Sigmoid colon (tissue), 6 donors: ENCODE measurements at regions not wholly inside any gene's neighbourhood (a gene's known extent, or its start where the extent isn't known, plus 50 kb on each side); places are given as distances from the start of the nearest gene placed in this dataset.

Experiments
- DNase-seq: peaks from one replicate; pipeline ENCODE4 v3.0.0-alpha.2; 2019
- H3K27ac ChIP-seq, 4 donors: fragments of 200-600 bp; sonication (generic); one replicate each; pipeline ENCODE4 v1.5.1; 2016 to 2019; ENCODE audit warnings: mild to moderate bottlenecking in 1 of 4
- H3K27me3 ChIP-seq, 3 donors: fragments of 200-600 bp; sonication (generic); one replicate each; pipeline ENCODE4 v1.5.1; 2019; ENCODE audit warnings: mild to moderate bottlenecking in 1 of 3
- H3K36me3 ChIP-seq, 4 donors: fragments of 200-600 bp; sonication (generic); one replicate each; pipeline ENCODE4 v1.5.1; 2016 to 2019
- H3K4me1 ChIP-seq, 4 donors: fragments of 200-600 bp; sonication (generic); one replicate each; pipeline ENCODE4 v1.5.1; 2017 to 2019
- H3K4me3 ChIP-seq, 4 donors: fragments of 200-600 bp; sonication (generic); one replicate each; pipeline ENCODE4 v1.5.1; 2017 to 2019; ENCODE audit warnings: mild to moderate bottlenecking in 2 of 4, moderate library complexity in 1 of 4
- H3K9me3 ChIP-seq, 4 donors: fragments of 200-600 bp in 3 of 4; sonication (generic) in 3 of 4; one replicate each; pipeline versions ENCODE4 v1.5.1 to v1.6.1; 2013 to 2019
- CTCF ChIP-seq, 4 experiments: fragments of 450-650 bp in 3 of 4; fragments of 200-600 bp in 1 of 4; IDR thresholded peaks; one replicate each; pipeline ENCODE4 v1.5.1; 2016 to 2019; ENCODE audit warnings: antibody characterized with exemption in 4 of 4, mild to moderate bottlenecking in 3 of 4, moderate library complexity in 2 of 4
- EP300 ChIP-seq, 4 donors: sonication (generic); formaldehyde crosslinking; IDR thresholded peaks; one replicate each; pipeline ENCODE4 v1.6.1; 2017; ENCODE audit warnings: antibody characterized with exemption in 4 of 4
- POLR2A ChIP-seq, 2 donors: fragments of 450-650 bp; IDR thresholded peaks; one replicate each; pipeline ENCODE4 v1.6.1; 2016; ENCODE audit warnings: antibody characterized with exemption in 2 of 2, mild to moderate bottlenecking in 2 of 2, moderate library complexity in 2 of 2
- POLR2AphosphoS5 ChIP-seq, 4 donors: sonication (generic); formaldehyde crosslinking; IDR thresholded peaks; one replicate each; pipeline ENCODE4 v1.6.1; 2017; ENCODE audit warnings: antibody characterized with exemption in 4 of 4
- WGBS, 2 donors: extraction: QIAGEN DNeasy Blood & Tissue Kit; methylation state at CpG; one replicate each; pipeline ENCODE4 v1.1.7; 2013; 5-methylcytosine and 5-hydroxymethylcytosine counted together
- intact Hi-C: fragments of 100-400 bp; cut with DNase I; formaldehyde crosslinking; loops from one replicate; pipeline ENCODE4 v1.15.1; 2023
- donor health status: healthy with polysubstance abuse.
- donor health status: healthy.

GRCh38 chr9:11135851-11136250 lies 523.0 kb upstream of the PTPRD start:
- intact Hi-C loops, result no loop called here
- Histone ChIP-seq H3K36me3 (no peaks in the 10 kb centered on the region), H3K9me3 (no peaks in the 10 kb centered on the region), H3K27ac (no peak overlapping the region), H3K4me3 (no peak overlapping the region), H3K4me1 (no peaks in the 10 kb centered on the region), H3K27me3 (no peaks in the 10 kb centered on the region)
- 48 to 58% methylated on average over 3 of the region's 3 CpGs for WGBS, 2 donors
- TF ChIP-seq POLR2A (IDR thresholded peaks at IDR 0.05), result no peak
- no peak for DNase-seq

GRCh38 chr9:11141357-11141756 lies 528.6 kb upstream of the PTPRD start:
- no peaks in the 10 kb centered on the region for H3K36me3 ChIP-seq
- peaks cover 0 to 4% (median 0%) of the 10 kb centered on the region in 4 donors for H3K9me3 ChIP-seq
- no peak overlapping the region for H3K4me3 ChIP-seq
- no peaks in the 10 kb centered on the region for H3K27me3 ChIP-seq
- TF ChIP-seq POLR2AphosphoS5 (IDR thresholded peaks at IDR 0.05), result no peak
- no peak for TF ChIP-seq POLR2A (IDR thresholded peaks at IDR 0.05)
- TF ChIP-seq CTCF (IDR thresholded peaks at IDR 0.05), result no peak
- no peak for TF ChIP-seq EP300 (IDR thresholded peaks at IDR 0.05)
- H3K4me1 ChIP-seq, result no peaks in the 10 kb centered on the region
- intact Hi-C loops, result no loop called here
- H3K27ac ChIP-seq, result no peak overlapping the region
- 75 to 84% methylated on average over 3 of the region's 3 CpGs for WGBS, 2 donors
- DNase-seq, result no peak

- Histone ChIP-seq H3K4me3 (no peak overlapping the region), H3K9me3 (peaks cover 0 to 4% (median 0%) of the 10 kb centered on the region in 4 donors), H3K36me3 (no peaks in the 10 kb centered on the region), H3K27ac (no peak overlapping the region), H3K4me1 (no peaks in the 10 kb centered on the region), H3K27me3 (no peaks in the 10 kb centered on the region)
- no peak for DNase-seq
- intact Hi-C loops, result no loop called here
- TF ChIP-seq CTCF (IDR thresholded peaks at IDR 0.05) (no peak), EP300 (IDR thresholded peaks at IDR 0.05) (no peak), POLR2A (IDR thresholded peaks at IDR 0.05) (no peak), POLR2AphosphoS5 (IDR thresholded peaks at IDR 0.05) (no peak)
- 71 to 72% methylated on average over 3 of the region's 3 CpGs for WGBS, 2 donors
Observed at GRCh38 chr9:11142965-11143738, 530.4 kb upstream of the PTPRD start.

- Histone ChIP-seq H3K36me3 (no peaks in the 10 kb centered on the region), H3K27me3 (no peaks in the 10 kb centered on the region), H3K4me1 (no peaks in the 10 kb centered on the region), H3K9me3 (peaks cover 0 to 4% (median 0%) of the 10 kb centered on the region in 4 donors), H3K4me3 (no peak overlapping the region), H3K27ac (no peak overlapping the region)
- TF ChIP-seq POLR2AphosphoS5 (IDR thresholded peaks at IDR 0.05) (no peak), POLR2A (IDR thresholded peaks at IDR 0.05) (no peak), CTCF (IDR thresholded peaks at IDR 0.05) (no peak), EP300 (IDR thresholded peaks at IDR 0.05) (no peak)
- intact Hi-C loops, result no loop called here
- 75 to 93% methylated on average over 2 of the region's 2 CpGs for WGBS, 2 donors
- DNase-seq, result no peak
Observed at GRCh38 chr9:11144746-11145145, 531.9 kb upstream of the PTPRD start.

GRCh38 chr9:11148189-11148588 lies 535.4 kb upstream of the PTPRD start:
- TF ChIP-seq POLR2A (IDR thresholded peaks at IDR 0.05), result no peak
- TF ChIP-seq POLR2AphosphoS5 (IDR thresholded peaks at IDR 0.05), result no peak
- TF ChIP-seq EP300 (IDR thresholded peaks at IDR 0.05), result no peak
- no peak for TF ChIP-seq CTCF (IDR thresholded peaks at IDR 0.05)
- Histone ChIP-seq H3K9me3 (no peaks in the 10 kb centered on the region), H3K4me3 (no peak overlapping the region), H3K27ac (no peak overlapping the region), H3K36me3 (no peaks in the 10 kb centered on the region), H3K4me1 (no peaks in the 10 kb centered on the region), H3K27me3 (no peaks in the 10 kb centered on the region)
- intact Hi-C loops, result no loop called here
- 88 to 90% methylated on average over 5 of the region's 5 CpGs for WGBS, 2 donors
- no peak for DNase-seq
